Stomach (tissue), 4 donors: ENCODE measurements at regions not wholly inside any gene's neighbourhood (a gene's known extent, or its start where the extent isn't known, plus 50 kb on each side); places are given as distances from the start of the nearest gene placed in this dataset.

Experiments
- CTCF ChIP-seq, 7 experiments: fragments of 450-650 bp in 4 of 7; fragments of 200-600 bp in 3 of 7; sonication (generic) in 3 of 7; IDR thresholded peaks; one replicate each; pipeline ENCODE4 v1.5.1; 2016 to 2019; ENCODE audit warnings: antibody characterized with exemption in 7 of 7, control low read depth in 2 of 7, mild to moderate bottlenecking in 1 of 7
- EP300 ChIP-seq: sonication (generic); formaldehyde crosslinking; IDR thresholded peaks from one replicate; pipeline ENCODE4 v1.6.1; 2017; ENCODE audit warnings: antibody characterized with exemption
- POLR2A ChIP-seq, 4 donors: fragments of 450-650 bp; IDR thresholded peaks; one replicate each; pipeline ENCODE4 v1.6.1; 2016; ENCODE audit warnings: antibody characterized with exemption in 4 of 4, control low read depth in 2 of 4, mild to moderate bottlenecking in 1 of 4, moderate library complexity in 1 of 4
- POLR2AphosphoS5 ChIP-seq, 3 donors: sonication (generic); formaldehyde crosslinking; IDR thresholded peaks; one replicate each; pipeline ENCODE4 v1.6.1; 2016; ENCODE audit warnings: antibody characterized with exemption in 3 of 3

DNA sequence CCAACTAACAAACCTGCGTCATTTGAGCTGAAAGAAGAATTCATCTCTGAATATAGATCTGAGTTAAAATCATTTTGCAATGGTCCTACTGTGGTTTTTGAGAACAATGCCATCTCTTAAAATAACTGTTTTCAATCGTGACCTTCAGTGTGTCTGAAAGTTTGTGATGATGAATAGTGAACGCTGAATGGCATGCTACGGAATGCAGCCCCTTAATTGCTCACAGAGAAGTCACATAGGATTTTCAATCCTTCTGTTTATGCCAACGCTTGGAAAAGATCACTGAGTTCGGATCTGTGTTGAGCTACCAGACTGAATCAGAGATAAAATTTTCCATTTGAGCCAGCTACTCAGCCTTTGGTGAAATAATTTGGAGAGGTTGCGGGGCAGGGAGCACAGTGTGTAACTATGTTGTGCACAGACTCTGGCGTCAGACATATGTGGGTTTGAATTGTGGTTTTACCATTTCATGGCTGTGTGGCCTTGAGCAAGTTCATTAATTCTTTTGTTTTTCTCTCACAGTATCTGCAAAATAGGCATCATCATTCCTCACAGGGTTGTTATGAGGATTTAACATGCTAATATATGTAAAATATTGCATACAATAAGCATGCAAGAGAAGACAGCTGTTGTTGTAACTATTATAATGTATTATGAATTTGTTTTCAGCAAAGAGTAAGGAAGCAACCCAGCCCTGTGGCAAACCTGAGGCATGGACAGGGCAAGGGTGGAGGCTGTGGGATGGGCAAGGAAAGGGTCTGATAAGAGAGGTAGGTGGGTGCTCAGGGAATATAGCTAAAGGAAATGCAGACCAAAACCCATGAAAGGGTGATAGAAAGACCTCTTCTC lies 679.9 kb downstream of the KCNA4 start:
- TF ChIP-seq CTCF (IDR thresholded peaks at IDR 0.05) (no peak), EP300 (no peak), POLR2AphosphoS5 (IDR thresholded peaks at IDR 0.05) (no peak), POLR2A (IDR thresholded peaks at IDR 0.05) (no peak)
